ENCODE measurements at regions not wholly inside any gene's neighbourhood (a gene's known extent, or its start where the extent isn't known, plus 50 kb on each side); places are given as distances from the start of the nearest gene placed in this dataset.
"Not testable (repeated sequence)": the region's sequence is repeated elsewhere in the genome, so short reads cannot be mapped to it uniquely, and the experiment has no call there.

DNA sequence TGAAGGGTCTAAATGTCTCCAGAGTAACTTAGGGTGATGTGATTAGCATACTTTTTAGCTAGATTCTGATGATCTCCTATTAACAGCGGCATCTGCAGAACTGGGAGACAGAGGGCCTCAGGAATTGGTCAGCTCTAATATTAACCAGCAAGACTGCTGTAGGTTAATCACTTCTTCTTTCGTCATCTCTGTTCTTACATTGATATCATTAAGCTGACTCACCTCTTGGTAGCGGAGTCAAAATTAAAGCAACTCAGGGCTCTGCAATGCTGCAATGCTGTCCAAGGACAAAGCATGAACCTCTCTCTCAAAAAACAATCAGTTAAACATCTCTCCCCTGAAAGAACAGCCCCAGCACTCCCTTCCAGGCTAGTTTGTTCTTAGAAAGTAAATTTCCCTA lies 57.5 kb upstream of the TRA2B start:
- WGBS: 82% methylated on average over 3 of the region's 3 CpGs
- H3K4me1 ChIP-seq (ENCODE audit: control insufficient read depth, insufficient read depth, low read length): no peaks in the 10 kb centered on the region
- H3K27me3 ChIP-seq (ENCODE audit: control insufficient read depth, insufficient read depth): no peaks in the 10 kb centered on the region
- ATAC-seq (no peak), DNase-seq (no peak)
- H3K27ac ChIP-seq (ENCODE audit: low read length): no peak overlapping the region
- intact Hi-C loops (cut with DNase I): no loop called here
- H3K4me3 ChIP-seq (ENCODE audit: low read length): no peak overlapping the region
- no peaks in the 10 kb centered on the region for H3K9me3 ChIP-seq (ENCODE audit: control insufficient read depth, low read length)

DNA sequence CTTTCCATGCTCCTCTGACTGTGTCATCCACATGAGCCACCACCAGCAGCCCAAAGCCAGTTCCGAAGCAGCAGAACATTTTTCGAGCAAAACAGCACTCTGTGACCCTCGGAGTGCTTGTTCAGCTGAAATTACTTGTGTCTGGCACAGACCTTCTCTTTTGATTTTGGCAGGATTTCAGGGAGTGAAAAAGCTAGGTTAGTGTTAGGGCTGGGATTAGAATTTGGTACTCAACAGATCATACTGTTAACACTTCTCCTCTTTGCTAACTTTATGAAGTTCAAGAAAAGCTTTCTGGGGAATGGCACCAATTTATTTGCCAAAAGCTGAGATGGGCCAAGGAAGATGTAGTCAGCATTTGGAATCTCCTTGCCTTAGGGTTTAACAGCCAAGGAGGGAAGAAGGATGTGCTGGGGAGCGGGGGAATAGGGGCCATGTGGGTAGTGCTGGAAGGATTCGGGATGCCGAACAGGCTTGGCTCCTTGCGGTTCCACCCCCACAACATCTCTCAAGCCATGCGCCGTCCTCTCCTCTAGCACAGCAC lies 55.1 kb upstream of the TRA2B start:
- H3K9me3 ChIP-seq (ENCODE audit: control insufficient read depth, low read length): no peaks in the 10 kb centered on the region
- peak; percentile 36 to 86 for ATAC-seq
- no peak overlapping the region for H3K27ac ChIP-seq (ENCODE audit: low read length)
- H3K4me3 ChIP-seq (ENCODE audit: low read length): no peak overlapping the region
- no peaks in the 10 kb centered on the region for H3K27me3 ChIP-seq (ENCODE audit: control insufficient read depth, insufficient read depth)
- H3K4me1 ChIP-seq (ENCODE audit: control insufficient read depth, insufficient read depth, low read length): no peaks in the 10 kb centered on the region
- intact Hi-C loops (cut with DNase I): no loop called here
- DNase-seq: peak in 1 of 3 donors; percentile 59
- 53% methylated on average over 9 of the region's 9 CpGs for WGBS

DNA sequence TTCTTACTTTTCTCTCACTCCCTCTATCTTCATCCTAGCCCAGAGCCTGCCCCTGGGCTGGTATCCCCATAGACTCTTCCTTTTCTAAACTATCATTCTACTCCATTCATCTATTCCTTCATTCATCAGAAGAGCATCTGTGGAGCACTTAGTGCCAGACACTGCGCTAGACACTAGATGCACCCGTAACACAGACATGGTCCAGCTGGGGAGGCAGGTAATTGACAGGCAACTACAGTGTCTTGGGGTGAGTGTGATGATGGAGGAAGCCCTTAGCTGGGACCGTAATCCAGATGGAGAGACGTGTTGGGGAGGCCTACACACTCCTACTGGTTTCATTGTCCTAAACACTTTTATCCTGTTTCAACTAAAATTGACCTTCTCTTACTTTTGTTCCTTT lies 53.2 kb upstream of the TRA2B start:
- 91% methylated on average over 4 of the region's 4 CpGs for WGBS
- intact Hi-C loops (cut with DNase I): not testable (repeated sequence)

DNA sequence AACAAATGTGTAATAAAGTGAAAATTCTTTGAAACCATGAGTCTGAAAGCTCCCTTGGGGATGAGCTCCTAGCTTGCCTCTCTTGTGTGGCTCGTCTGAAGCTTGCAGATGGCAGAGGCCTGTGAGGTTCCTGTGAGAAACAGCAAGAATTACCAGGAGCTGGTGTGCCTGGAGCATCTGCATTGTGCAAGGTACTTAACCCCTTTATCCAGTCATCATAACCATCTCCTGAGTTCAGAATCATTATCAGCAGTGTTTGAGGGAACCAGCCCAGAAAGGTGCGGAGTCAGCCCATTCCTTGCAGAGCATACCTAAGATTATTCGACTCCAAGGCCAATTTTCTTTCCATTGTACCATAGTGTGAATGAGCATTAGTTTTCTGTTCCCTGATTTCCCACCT lies 51.7 kb upstream of the TRA2B start:
- WGBS: 88% methylated on average over 3 of the region's 3 CpGs
- H3K9me3 ChIP-seq (ENCODE audit: control insufficient read depth, low read length): no peaks in the 10 kb centered on the region
- no peak overlapping the region for H3K27ac ChIP-seq (ENCODE audit: low read length)
- no peaks in the 10 kb centered on the region for H3K4me1 ChIP-seq (ENCODE audit: control insufficient read depth, insufficient read depth, low read length)
- ATAC-seq (no peak), DNase-seq (no peak)
- no peaks in the 10 kb centered on the region for H3K27me3 ChIP-seq (ENCODE audit: control insufficient read depth, insufficient read depth)
- intact Hi-C loops (cut with DNase I): loop anchor here in 3 of 4 donors (10.0 kb wide), 3 partner anchors 255 to 285 kb away; no protein-coding TSS in a partner anchor
- H3K4me3 ChIP-seq (ENCODE audit: low read length): no peak overlapping the region

More for the DNA sequence above, 53.2 kb upstream of the TRA2B start:
- H3K27ac ChIP-seq (ENCODE audit: low read length); H3K27me3 ChIP-seq (ENCODE audit: control insufficient read depth, insufficient read depth); H3K9me3 ChIP-seq (ENCODE audit: control insufficient read depth, low read length); ATAC-seq; H3K4me3 ChIP-seq (ENCODE audit: low read length); DNase-seq; H3K4me1 ChIP-seq (ENCODE audit: control insufficient read depth, insufficient read depth, low read length): not testable (repeated sequence)

DNA sequence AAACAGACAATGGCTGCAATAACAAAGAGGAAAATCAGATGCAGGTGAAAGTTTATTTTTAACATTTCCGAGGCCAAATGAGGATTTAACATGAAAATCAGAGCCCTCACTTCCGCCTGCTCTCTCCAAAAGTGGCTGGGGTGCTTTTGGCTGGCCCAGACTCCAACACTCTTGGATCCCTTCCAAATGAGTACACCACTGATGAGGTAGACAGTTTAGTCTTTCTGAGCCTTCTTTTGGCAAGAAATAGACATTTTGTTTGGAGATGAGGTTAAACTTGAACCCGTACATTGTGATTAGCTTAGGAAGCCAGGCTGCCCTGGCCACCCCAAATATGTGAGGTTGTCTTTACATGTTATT lies 51.0 kb upstream of the TRA2B start:
- no peak for ATAC-seq
- 70% methylated on average over 3 of the region's 3 CpGs for WGBS
- no peaks in the 10 kb centered on the region for H3K27me3 ChIP-seq (ENCODE audit: control insufficient read depth, insufficient read depth)

DNA sequence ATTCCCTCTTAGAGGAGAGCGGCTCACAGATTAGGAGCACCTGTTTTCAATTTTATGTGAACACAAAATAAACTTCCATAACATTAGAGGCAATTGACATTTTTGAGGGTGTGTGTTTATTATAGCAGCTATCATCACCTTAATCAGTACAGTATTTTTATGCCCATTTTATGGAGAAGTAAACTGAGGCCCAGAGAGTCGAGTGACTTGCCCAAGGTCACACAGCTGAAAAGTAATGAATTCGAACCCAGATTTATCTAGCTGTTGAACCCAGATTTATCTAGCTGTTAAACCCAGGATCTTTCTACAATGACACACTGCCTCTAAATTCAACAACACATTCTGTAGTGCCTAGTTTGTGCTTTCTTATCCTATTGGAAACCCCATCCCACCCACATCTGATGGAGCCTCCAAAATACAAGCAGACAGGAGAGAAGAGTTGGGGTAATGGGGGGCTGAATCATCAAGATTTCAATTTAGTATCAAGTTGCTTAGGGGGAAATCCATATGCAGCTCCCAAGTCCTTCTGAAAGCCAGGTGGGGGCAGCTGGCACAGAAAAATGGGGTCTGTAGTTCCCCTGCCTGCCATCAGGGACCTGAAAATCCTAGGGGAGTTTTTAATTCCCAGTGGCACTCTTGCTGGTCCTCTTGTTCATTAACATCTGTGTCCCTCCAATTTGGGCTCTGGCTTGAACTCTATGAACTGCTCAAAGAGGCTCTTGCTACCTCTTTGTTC lies 50.4 kb upstream of the TRA2B start:
- no peaks in the 10 kb centered on the region for H3K9me3 ChIP-seq (ENCODE audit: control insufficient read depth, low read length)
- no peaks in the 10 kb centered on the region for H3K27me3 ChIP-seq (ENCODE audit: control insufficient read depth, insufficient read depth)
- 88% methylated on average over 3 of the region's 3 CpGs for WGBS
- ATAC-seq: no peak
- no peak overlapping the region for H3K27ac ChIP-seq (ENCODE audit: low read length)
- H3K4me3 ChIP-seq (ENCODE audit: low read length): no peak overlapping the region
- intact Hi-C loops (cut with DNase I): loop anchor here in 3 of 4 donors (10.0 kb wide), 3 partner anchors 257 to 287 kb away; no protein-coding TSS in a partner anchor
- DNase-seq: no peak
- H3K4me1 ChIP-seq (ENCODE audit: control insufficient read depth, insufficient read depth, low read length): no peaks in the 10 kb centered on the region

More for the DNA sequence above, 51.0 kb upstream of the TRA2B start:
- H3K9me3 ChIP-seq (ENCODE audit: control insufficient read depth, low read length): no peaks in the 10 kb centered on the region
- intact Hi-C loops (cut with DNase I): loop anchor here in 3 of 4 donors (10.0 kb wide), 3 partner anchors 256 to 286 kb away; no protein-coding TSS in a partner anchor
- DNase-seq: no peak
- H3K4me3 ChIP-seq (ENCODE audit: low read length): no peak overlapping the region
- no peak overlapping the region for H3K27ac ChIP-seq (ENCODE audit: low read length)
- no peaks in the 10 kb centered on the region for H3K4me1 ChIP-seq (ENCODE audit: control insufficient read depth, insufficient read depth, low read length)
